HG03432 (cell line): ENCODE measurements at regions not wholly inside any gene's neighbourhood (a gene's known extent, or its start where the extent isn't known, plus 50 kb on each side); places are given as distances from the start of the nearest gene placed in this dataset.

ENCODE experiments used
- ATAC-seq: cut with Tn5 transposase; IDR thresholded peaks from one replicate; pipeline ENCODE4 v1.9.1; 2021; ENCODE audit warnings: mild to moderate bottlenecking, moderate library complexity; ENCODE audit not compliant: unreplicated experiment

- no peak for ATAC-seq
These were observed 80.8 kb upstream of the CERS6 start for GRCh38 chr2:168375195-168375798.

- no peak for ATAC-seq
These were observed 77.0 kb upstream of the CERS6 start for GRCh38 chr2:168378960-168379669.

- ATAC-seq = no peak
These were observed 75.6 kb upstream of the CERS6 start for GRCh38 chr2:168380500-168380899.

GRCh38 chr2:168392024-168392423 is 64.0 kb upstream of the CERS6 start:
- ATAC-seq = no peak

- ATAC-seq = no peak
These were observed 63.3 kb upstream of the CERS6 start for GRCh38 chr2:168392797-168393196.

GRCh38 chr2:168394262-168394661 is 61.8 kb upstream of the CERS6 start:
- no peak for ATAC-seq

- no peak for ATAC-seq
These were observed 59.9 kb upstream of the CERS6 start for GRCh38 chr2:168396131-168396530.

- ATAC-seq = no peak
These were observed 58.4 kb upstream of the CERS6 start for GRCh38 chr2:168397629-168398028.

GRCh38 chr2:168401048-168401556 is 55.0 kb upstream of the CERS6 start:
- ATAC-seq = no peak

GRCh38 chr2:168401771-168402170 is 54.3 kb upstream of the CERS6 start:
- no peak for ATAC-seq

GRCh38 chr2:168402531-168402930 is 53.5 kb upstream of the CERS6 start:
- no peak for ATAC-seq

- ATAC-seq = no peak
These were observed 52.3 kb upstream of the CERS6 start for GRCh38 chr2:168403736-168404135.

GRCh38 chr2:168404764-168405163 is 51.3 kb upstream of the CERS6 start:
- no peak for ATAC-seq
